Sigmoid colon (tissue), 6 donors: ENCODE measurements at regions not wholly inside any gene's neighbourhood (a gene's known extent, or its start where the extent isn't known, plus 50 kb on each side); places are given as distances from the start of the nearest gene placed in this dataset.

Experiments
- DNase-seq: peaks from one replicate; pipeline ENCODE4 v3.0.0-alpha.2; 2019
- H3K27ac ChIP-seq, 4 donors: fragments of 200-600 bp; sonication (generic); one replicate each; pipeline ENCODE4 v1.5.1; 2016 to 2019; ENCODE audit warnings: mild to moderate bottlenecking in 1 of 4
- H3K27me3 ChIP-seq, 3 donors: fragments of 200-600 bp; sonication (generic); one replicate each; pipeline ENCODE4 v1.5.1; 2019; ENCODE audit warnings: mild to moderate bottlenecking in 1 of 3
- H3K36me3 ChIP-seq, 4 donors: fragments of 200-600 bp; sonication (generic); one replicate each; pipeline ENCODE4 v1.5.1; 2016 to 2019
- H3K4me1 ChIP-seq, 4 donors: fragments of 200-600 bp; sonication (generic); one replicate each; pipeline ENCODE4 v1.5.1; 2017 to 2019
- H3K4me3 ChIP-seq, 4 donors: fragments of 200-600 bp; sonication (generic); one replicate each; pipeline ENCODE4 v1.5.1; 2017 to 2019; ENCODE audit warnings: mild to moderate bottlenecking in 2 of 4, moderate library complexity in 1 of 4
- H3K9me3 ChIP-seq, 4 donors: fragments of 200-600 bp in 3 of 4; sonication (generic) in 3 of 4; one replicate each; pipeline versions ENCODE4 v1.5.1 to v1.6.1; 2013 to 2019
- EP300 ChIP-seq, 4 donors: sonication (generic); formaldehyde crosslinking; IDR thresholded peaks; one replicate each; pipeline ENCODE4 v1.6.1; 2017; ENCODE audit warnings: antibody characterized with exemption in 4 of 4
- POLR2A ChIP-seq, 2 donors: fragments of 450-650 bp; IDR thresholded peaks; one replicate each; pipeline ENCODE4 v1.6.1; 2016; ENCODE audit warnings: antibody characterized with exemption in 2 of 2, mild to moderate bottlenecking in 2 of 2, moderate library complexity in 2 of 2
- POLR2AphosphoS5 ChIP-seq, 4 donors: sonication (generic); formaldehyde crosslinking; IDR thresholded peaks; one replicate each; pipeline ENCODE4 v1.6.1; 2017; ENCODE audit warnings: antibody characterized with exemption in 4 of 4
- WGBS, 2 donors: extraction: QIAGEN DNeasy Blood & Tissue Kit; methylation state at CpG; one replicate each; pipeline ENCODE4 v1.1.7; 2013; 5-methylcytosine and 5-hydroxymethylcytosine counted together
- intact Hi-C: fragments of 100-400 bp; cut with DNase I; formaldehyde crosslinking; loops from one replicate; pipeline ENCODE4 v1.15.1; 2023
- TF ChIP-seq, protein P1 (sequence below), 4 experiments: fragments of 450-650 bp in 3 of 4; fragments of 200-600 bp in 1 of 4; IDR thresholded peaks; one replicate each; pipeline ENCODE4 v1.5.1; 2016 to 2019; ENCODE audit warnings: antibody characterized with exemption in 4 of 4, mild to moderate bottlenecking in 3 of 4, moderate library complexity in 2 of 4
- donor health status: healthy with polysubstance abuse.
- donor health status: healthy.

DNA sequence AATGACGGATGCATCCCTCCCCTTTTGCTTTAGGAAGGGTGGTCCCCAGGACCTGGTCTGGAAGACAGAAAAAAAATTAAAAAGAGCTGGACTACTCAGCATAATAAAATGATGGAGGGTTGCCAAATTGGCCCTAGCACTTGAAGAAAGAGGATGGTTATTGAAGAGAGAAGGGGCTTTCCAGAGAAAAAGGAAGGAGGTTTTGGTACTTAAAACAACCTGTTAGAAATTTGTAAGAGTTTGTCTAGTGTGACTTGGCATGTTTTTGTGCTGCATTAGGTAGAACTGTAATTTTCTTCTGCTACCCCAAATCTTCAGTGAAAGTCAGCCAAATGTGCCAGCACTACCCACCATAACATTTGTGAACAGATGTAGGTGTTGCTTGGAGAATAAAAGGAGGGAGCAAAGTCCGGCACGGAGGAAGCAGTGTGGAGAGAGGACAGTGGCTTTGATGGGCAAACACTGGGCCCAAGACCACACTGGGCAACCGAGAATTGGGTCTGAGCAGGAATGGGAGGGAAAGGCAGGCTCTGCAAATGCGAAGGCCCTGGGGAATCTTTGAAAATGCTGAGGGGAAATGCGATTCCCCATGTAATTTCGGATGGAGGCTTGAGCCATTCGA lies 160.9 kb downstream of the QRSL1 start:
- TF ChIP-seq POLR2A (IDR thresholded peaks at IDR 0.05) (no peak), EP300 (IDR thresholded peaks at IDR 0.05) (no peak), POLR2AphosphoS5 (IDR thresholded peaks at IDR 0.05) (no peak)
- TF ChIP-seq, protein P1, sequence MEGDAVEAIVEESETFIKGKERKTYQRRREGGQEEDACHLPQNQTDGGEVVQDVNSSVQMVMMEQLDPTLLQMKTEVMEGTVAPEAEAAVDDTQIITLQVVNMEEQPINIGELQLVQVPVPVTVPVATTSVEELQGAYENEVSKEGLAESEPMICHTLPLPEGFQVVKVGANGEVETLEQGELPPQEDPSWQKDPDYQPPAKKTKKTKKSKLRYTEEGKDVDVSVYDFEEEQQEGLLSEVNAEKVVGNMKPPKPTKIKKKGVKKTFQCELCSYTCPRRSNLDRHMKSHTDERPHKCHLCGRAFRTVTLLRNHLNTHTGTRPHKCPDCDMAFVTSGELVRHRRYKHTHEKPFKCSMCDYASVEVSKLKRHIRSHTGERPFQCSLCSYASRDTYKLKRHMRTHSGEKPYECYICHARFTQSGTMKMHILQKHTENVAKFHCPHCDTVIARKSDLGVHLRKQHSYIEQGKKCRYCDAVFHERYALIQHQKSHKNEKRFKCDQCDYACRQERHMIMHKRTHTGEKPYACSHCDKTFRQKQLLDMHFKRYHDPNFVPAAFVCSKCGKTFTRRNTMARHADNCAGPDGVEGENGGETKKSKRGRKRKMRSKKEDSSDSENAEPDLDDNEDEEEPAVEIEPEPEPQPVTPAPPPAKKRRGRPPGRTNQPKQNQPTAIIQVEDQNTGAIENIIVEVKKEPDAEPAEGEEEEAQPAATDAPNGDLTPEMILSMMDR (IDR thresholded peaks at IDR 0.05): no peak
- Histone ChIP-seq H3K36me3 (no peaks in the 10 kb centered on the region), H3K27me3 (no peaks in the 10 kb centered on the region), H3K4me1 (no peaks in the 10 kb centered on the region), H3K4me3 (no peak overlapping the region), H3K9me3 (no peaks in the 10 kb centered on the region), H3K27ac (no peak overlapping the region)
- WGBS, 2 donors: 70 to 85% methylated on average over 8 of the region's 8 CpGs
- DNase-seq: no peak
- intact Hi-C loops: no loop called here

DNA sequence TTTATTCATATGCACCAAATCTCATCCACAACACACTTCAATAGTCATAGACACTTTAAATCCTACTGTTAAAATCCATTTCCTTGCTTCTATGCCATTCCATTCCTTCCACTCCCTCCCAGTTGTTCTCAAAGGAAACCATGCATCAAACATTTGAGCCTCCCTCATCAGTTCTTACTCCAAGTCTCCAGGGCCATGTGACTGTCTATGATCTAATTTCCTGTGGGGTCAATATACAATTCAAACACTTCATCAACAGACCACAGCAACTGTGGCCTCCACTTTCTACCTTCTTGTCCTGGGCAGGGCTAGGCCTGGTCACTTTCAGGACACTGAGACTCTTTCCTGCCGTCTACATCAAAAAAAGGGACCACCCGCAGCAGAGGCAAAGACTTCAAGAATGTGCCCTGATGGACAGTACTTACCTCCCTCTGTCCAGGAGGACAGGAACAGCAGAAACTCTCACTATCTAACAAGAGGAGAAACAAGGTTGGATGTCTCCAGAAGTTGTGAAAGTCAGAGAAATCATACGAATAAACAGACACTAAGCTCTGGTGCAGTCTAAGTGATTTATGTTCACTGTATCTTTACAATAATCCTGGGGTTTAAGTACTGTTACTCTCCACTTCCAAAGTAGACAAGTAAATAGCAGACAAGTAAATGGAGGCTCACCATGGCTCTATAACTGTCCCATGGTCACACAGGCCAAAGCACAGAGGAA lies 160.2 kb downstream of the QRSL1 start:
- Histone ChIP-seq H3K4me3 (no peak overlapping the region), H3K4me1 (no peaks in the 10 kb centered on the region), H3K27me3 (no peaks in the 10 kb centered on the region), H3K27ac (no peak overlapping the region), H3K36me3 (no peaks in the 10 kb centered on the region), H3K9me3 (no peaks in the 10 kb centered on the region)
- no peak for DNase-seq
- TF ChIP-seq POLR2AphosphoS5 (IDR thresholded peaks at IDR 0.05): no peak
- TF ChIP-seq POLR2A (IDR thresholded peaks at IDR 0.05): no peak
- no peak for TF ChIP-seq EP300 (IDR thresholded peaks at IDR 0.05)
- TF ChIP-seq, protein P1 (IDR thresholded peaks at IDR 0.05): no peak
- WGBS, 2 donors: 78 to 81% methylated on average over 3 of the region's 3 CpGs
- intact Hi-C loops: no loop called here

DNA sequence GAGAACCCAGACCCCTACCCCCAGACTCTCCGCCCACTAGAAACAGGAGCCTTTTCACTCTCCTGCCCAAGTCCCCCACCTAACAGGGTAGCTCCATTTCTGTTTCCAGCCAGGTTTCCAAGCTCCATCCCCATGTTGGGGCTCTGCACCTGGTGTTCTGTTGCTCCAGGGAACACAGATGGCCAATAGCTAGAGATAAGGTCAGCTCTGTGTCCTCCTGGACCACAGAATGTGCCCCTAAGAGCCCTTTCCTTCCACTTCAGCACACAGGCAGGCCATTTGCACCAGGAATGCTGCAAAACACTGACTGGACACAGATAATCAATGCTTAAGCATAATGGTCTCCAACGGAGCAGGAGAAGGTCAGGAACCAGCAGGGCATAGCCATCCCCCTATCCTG lies 159.4 kb downstream of the QRSL1 start:
- Histone ChIP-seq H3K4me3 (no peak overlapping the region), H3K27ac (no peak overlapping the region), H3K27me3 (no peaks in the 10 kb centered on the region), H3K4me1 (no peaks in the 10 kb centered on the region), H3K9me3 (no peaks in the 10 kb centered on the region), H3K36me3 (no peaks in the 10 kb centered on the region)
- TF ChIP-seq POLR2A (IDR thresholded peaks at IDR 0.05) (no peak), EP300 (IDR thresholded peaks at IDR 0.05) (no peak), POLR2AphosphoS5 (IDR thresholded peaks at IDR 0.05) (no peak)
- TF ChIP-seq, protein P1 (IDR thresholded peaks at IDR 0.05): no peak
- DNase-seq: no peak
- intact Hi-C loops: no loop called here
- 86 to 93% methylated on average over 2 of the region's 2 CpGs for WGBS, 2 donors

DNA sequence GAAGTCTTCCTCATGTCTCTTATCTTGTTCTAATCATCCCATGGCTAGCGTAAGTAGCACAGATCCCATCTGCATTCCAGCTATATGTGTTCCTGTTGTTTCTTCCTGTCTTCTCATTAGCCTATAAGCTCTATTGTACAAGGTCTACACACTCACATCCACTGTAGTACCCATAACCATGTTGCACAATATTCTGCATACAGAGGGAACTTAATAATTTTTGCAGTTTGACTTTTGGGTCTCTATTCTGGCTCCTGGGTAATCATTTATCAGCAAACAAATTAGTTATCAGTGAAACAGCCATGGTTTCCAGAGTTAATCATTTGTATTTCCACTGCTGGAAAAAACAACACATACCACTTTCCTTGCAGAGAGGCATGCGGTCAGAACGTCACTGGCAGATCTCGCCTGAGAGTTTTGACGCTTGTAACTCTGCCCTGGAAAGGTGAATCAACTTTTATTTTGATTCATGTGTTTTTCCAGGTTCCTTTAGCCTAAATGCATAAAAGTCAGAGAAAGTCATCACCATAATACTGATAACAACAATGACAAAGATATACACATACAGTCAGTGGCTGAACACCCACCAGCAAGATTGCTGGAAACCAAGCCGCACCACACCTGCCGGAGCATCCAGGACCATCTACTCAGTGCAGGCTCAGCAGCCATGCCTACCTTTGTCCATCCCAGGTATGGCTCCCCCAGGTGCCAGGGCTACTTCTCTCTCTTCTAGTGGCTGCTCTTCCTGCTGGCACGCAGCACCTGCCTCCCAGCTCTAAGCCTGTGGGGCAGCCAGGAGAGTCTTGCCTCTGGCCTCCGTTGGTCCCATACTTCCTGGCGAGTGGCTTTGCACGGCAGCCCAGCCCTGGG lies 158.2 kb downstream of the QRSL1 start:
- no peaks in the 10 kb centered on the region for H3K4me1 ChIP-seq
- H3K27ac ChIP-seq: no peak overlapping the region
- no peaks in the 10 kb centered on the region for H3K9me3 ChIP-seq
- no peaks in the 10 kb centered on the region for H3K36me3 ChIP-seq
- H3K4me3 ChIP-seq: no peak overlapping the region
- WGBS, 2 donors: 88 to 93% methylated on average over 11 of the region's 11 CpGs
- no peaks in the 10 kb centered on the region for H3K27me3 ChIP-seq
- intact Hi-C loops: no loop called here
- TF ChIP-seq, protein P1 (IDR thresholded peaks at IDR 0.05): no peak
- no peak for TF ChIP-seq POLR2AphosphoS5 (IDR thresholded peaks at IDR 0.05)
- no peak for TF ChIP-seq EP300 (IDR thresholded peaks at IDR 0.05)
- TF ChIP-seq POLR2A (IDR thresholded peaks at IDR 0.05): no peak
- DNase-seq: no peak
